ENCODE measurements at regions not wholly inside any gene's neighbourhood (a gene's known extent, or its start where the extent isn't known, plus 50 kb on each side); places are given as distances from the start of the nearest gene placed in this dataset.

DNA sequence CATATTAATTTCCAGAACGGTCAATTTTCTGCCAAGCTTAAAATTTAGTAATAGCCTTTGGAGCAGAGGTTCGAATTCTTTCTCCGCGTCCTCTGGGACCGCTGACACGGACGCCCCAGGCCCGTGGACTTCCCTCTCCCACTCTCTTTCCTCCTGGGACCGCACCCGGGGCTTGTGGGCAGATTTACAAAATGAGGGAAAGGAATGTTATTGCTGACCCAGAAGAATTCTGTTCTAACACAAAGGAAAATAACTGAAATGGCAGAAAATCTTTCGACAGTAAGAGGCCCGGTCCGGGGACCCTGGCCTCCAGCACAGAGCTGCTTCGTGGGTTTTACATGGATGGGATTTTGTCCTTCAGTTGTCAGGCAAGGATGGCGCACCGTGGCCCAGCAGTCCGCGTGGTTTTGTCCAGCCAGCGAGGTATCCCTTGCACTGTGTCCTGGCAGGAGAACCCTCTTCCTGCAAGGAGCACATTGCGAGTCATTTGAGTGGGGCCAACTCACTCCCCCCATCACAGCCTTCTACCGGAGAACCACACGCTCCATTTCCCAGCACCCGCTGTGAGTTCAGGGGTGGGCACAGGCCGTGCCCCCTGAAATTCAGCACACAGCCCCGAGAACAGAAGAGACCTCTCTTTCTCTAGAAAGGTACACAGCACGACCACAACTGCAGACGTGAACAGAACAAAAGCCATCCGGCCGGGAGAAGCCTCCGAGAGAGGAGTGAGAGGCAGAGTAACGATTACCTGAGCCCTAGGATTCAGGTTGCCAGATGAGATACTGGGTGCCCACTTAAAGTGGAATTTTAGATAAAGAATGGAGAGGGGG lies 106.0 kb upstream of the AFDN start:
- H3K4me1 ChIP-seq, result no peaks in the 10 kb centered on the region
- H3K36me3 ChIP-seq, result no peaks in the 10 kb centered on the region
- no peaks in the 10 kb centered on the region for H3K27me3 ChIP-seq
- H3K4me3 ChIP-seq, result no peak overlapping the region
- no peak overlapping the region for H3K9ac ChIP-seq (ENCODE audit: low read depth in 2 of 2, low read length in 2 of 2)
- no peaks in the 10 kb centered on the region for H3K9me3 ChIP-seq
- TF ChIP-seq, protein P1, sequence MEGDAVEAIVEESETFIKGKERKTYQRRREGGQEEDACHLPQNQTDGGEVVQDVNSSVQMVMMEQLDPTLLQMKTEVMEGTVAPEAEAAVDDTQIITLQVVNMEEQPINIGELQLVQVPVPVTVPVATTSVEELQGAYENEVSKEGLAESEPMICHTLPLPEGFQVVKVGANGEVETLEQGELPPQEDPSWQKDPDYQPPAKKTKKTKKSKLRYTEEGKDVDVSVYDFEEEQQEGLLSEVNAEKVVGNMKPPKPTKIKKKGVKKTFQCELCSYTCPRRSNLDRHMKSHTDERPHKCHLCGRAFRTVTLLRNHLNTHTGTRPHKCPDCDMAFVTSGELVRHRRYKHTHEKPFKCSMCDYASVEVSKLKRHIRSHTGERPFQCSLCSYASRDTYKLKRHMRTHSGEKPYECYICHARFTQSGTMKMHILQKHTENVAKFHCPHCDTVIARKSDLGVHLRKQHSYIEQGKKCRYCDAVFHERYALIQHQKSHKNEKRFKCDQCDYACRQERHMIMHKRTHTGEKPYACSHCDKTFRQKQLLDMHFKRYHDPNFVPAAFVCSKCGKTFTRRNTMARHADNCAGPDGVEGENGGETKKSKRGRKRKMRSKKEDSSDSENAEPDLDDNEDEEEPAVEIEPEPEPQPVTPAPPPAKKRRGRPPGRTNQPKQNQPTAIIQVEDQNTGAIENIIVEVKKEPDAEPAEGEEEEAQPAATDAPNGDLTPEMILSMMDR (IDR thresholded peaks at IDR 0.05), result no peak
- intact Hi-C loops (cut with DNase I), result no loop called here
- no peak for DNase-seq
- no peak overlapping the region for H3K27ac ChIP-seq

DNA sequence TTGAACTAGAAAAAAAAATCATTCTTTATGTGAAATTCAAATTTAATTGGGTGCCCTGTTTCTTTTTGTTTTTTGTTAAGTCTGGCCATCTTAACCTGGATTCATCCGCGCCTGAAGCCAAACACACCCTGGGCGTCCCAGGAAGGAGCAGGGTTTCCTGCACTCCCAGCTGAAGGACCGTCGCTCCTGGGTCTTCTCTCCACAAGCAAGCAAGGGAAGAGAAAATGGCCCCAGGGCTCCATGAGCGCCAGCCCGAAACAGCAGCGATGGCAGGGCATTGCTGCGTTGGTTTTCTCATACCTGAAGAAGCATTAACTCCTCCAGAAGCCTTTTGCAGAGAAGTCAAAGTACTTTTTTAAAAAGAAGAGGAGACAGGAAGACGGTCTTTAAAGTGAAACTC lies 105.4 kb upstream of the AFDN start:
- H3K36me3 ChIP-seq, result no peaks in the 10 kb centered on the region
- no peaks in the 10 kb centered on the region for H3K9me3 ChIP-seq
- no peaks in the 10 kb centered on the region for H3K27me3 ChIP-seq
- DNase-seq, result no peak
- no peak overlapping the region for H3K27ac ChIP-seq
- H3K4me3 ChIP-seq, result no peak overlapping the region
- no peak overlapping the region for H3K9ac ChIP-seq (ENCODE audit: low read depth in 2 of 2, low read length in 2 of 2)
- no peaks in the 10 kb centered on the region for H3K4me1 ChIP-seq
- intact Hi-C loops (cut with DNase I), result no loop called here
- TF ChIP-seq, protein P1 (IDR thresholded peaks at IDR 0.05), result no peak

DNA sequence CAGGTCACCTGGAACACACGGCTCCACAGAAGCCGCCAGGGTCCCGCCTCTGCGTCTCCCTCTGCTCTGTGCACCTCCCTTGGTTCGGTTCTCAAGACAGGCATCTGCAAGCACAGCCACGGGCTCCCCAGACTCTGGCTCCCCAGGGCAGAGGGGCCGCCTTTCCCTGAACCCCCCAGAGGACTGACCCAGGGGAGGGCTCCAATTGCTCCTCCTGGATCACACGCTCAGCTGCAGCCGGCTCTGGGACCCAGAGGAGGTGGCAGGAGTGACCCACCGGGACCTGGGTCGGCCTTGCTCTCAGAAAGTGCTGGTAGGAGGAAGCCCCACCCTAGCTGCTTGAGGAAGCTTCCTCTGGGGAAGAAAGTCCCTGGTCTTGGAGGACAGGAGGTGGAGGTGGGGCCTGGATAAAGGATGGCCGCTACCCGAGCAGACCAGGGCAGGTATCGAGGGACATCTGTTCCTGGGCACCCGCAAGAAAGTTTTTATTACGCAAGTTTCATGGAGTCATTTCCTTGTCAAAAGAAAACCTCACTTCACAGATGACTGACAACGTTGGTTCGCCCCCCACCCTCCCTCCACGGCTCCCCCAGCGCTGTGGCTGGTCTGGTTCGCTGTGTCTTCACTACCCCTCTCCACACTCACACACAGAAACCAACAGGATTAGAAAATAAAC lies 103.9 kb upstream of the AFDN start:
- TF ChIP-seq, protein P1 (IDR thresholded peaks at IDR 0.05), result no peak
- Histone ChIP-seq H3K4me3 (no peak overlapping the region), H3K4me1 (no peaks in the 10 kb centered on the region), H3K9me3 (no peaks in the 10 kb centered on the region), H3K27ac (no peak overlapping the region), H3K9ac (ENCODE audit: low read depth in 2 of 2, low read length in 2 of 2) (no peak overlapping the region), H3K36me3 (no peaks in the 10 kb centered on the region), H3K27me3 (no peaks in the 10 kb centered on the region)
- no peak for DNase-seq
- intact Hi-C loops (cut with DNase I), result no loop called here

DNA sequence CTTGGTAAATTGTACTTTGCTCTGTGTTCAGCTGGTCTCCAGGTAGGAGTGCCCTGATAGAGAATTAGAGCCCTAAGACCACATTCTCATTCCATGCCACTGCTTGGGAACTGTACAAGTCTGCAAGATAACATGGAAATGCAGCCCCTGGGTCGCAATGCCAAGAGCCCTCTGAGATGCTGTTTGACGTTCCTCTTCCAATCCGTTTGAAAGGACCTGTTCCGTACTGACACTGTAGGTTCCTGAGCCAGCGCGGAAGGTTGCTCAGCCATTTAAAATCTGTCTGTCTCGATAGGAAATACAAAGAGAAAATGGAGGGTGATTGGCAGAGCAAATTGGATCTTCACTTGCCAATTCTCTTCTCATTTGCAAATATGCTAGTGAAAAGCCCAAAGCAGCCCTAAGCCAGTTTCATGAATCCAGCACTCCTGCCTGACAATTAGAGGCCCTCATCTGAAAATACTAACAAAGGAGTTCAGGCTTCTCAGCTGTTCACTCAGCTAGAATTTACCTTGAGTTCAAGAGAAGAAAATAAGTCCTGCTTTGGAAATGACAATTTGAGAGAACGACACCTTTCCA lies 100.6 kb upstream of the AFDN start:
- TF ChIP-seq, protein P1 (IDR thresholded peaks at IDR 0.05), result no peak

DNA sequence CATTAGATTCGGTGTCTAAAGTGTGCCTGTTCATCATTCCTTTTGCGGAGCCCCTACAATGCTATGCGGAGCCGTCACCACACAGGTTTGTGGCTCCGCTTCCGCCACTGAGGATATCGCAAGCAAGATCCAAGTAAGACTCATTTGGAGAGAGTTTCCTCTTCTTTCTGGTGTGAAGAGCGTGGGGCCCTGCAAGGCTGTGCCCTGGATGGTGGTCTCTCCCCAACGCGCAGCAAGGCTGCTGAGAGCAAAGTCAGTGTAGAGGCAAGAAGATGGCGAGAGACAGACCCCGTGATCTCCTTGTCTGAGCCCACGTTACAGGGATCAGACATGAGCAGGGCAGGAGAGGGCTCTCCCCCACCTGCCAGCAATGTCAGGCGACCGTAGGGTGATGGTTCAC lies 96.3 kb upstream of the AFDN start:
- H3K9me3 ChIP-seq, result no peaks in the 10 kb centered on the region
- intact Hi-C loops (cut with DNase I), result no loop called here
- no peaks in the 10 kb centered on the region for H3K36me3 ChIP-seq
- no peak overlapping the region for H3K27ac ChIP-seq
- H3K9ac ChIP-seq (ENCODE audit: low read depth in 2 of 2, low read length in 2 of 2), result no peak overlapping the region
- no peaks in the 10 kb centered on the region for H3K4me1 ChIP-seq
- no peaks in the 10 kb centered on the region for H3K27me3 ChIP-seq
- TF ChIP-seq, protein P1 (IDR thresholded peaks at IDR 0.05), result no peak
- H3K4me3 ChIP-seq, result no peak overlapping the region
- DNase-seq, result no peak

More for the DNA sequence above, 100.6 kb upstream of the AFDN start:
- intact Hi-C loops (cut with DNase I), result no loop called here
- H3K27ac ChIP-seq, result no peak overlapping the region
- H3K9ac ChIP-seq (ENCODE audit: low read depth in 2 of 2, low read length in 2 of 2), result no peak overlapping the region
- no peaks in the 10 kb centered on the region for H3K36me3 ChIP-seq
- H3K9me3 ChIP-seq, result no peaks in the 10 kb centered on the region
- no peaks in the 10 kb centered on the region for H3K27me3 ChIP-seq
- H3K4me1 ChIP-seq, result no peaks in the 10 kb centered on the region
- DNase-seq, result no peak
- H3K4me3 ChIP-seq, result no peak overlapping the region

Measured in colonic mucosa (tissue), 4 donors.